ENCODE measurements at regions not wholly inside any gene's neighbourhood (a gene's known extent, or its start where the extent isn't known, plus 50 kb on each side); places are given as distances from the start of the nearest gene placed in this dataset.

- H3K27ac ChIP-seq, result no peak overlapping the region
- TF ChIP-seq ZFX (IDR thresholded peaks at IDR 0.05; ENCODE audit: borderline replicate concordance), result no peak
- TF ChIP-seq CTCF (IDR thresholded peaks at IDR 0.05), result no peak
Observed at GRCh38 chr9:75385236-75385635, 296.9 kb downstream of the OSTF1 start.

GRCh38 chr9:75389101-75389500, 300.8 kb downstream of the OSTF1 start:
- no peak overlapping the region for H3K27ac ChIP-seq
- TF ChIP-seq ZFX (IDR thresholded peaks at IDR 0.05; ENCODE audit: borderline replicate concordance) (no peak), CTCF (IDR thresholded peaks at IDR 0.05) (no peak)

- no peak for TF ChIP-seq ZFX (IDR thresholded peaks at IDR 0.05; ENCODE audit: borderline replicate concordance)
- no peak for TF ChIP-seq CTCF (IDR thresholded peaks at IDR 0.05)
- no peak overlapping the region for H3K27ac ChIP-seq
Observed at GRCh38 chr9:75390951-75391350, 302.6 kb downstream of the OSTF1 start.

GRCh38 chr9:75391497-75391896, 303.2 kb downstream of the OSTF1 start:
- no peak overlapping the region for H3K27ac ChIP-seq
- TF ChIP-seq ZFX (IDR thresholded peaks at IDR 0.05; ENCODE audit: borderline replicate concordance), result no peak
- TF ChIP-seq CTCF (IDR thresholded peaks at IDR 0.05), result no peak

- TF ChIP-seq ZFX (IDR thresholded peaks at IDR 0.05; ENCODE audit: borderline replicate concordance) (no peak), CTCF (IDR thresholded peaks at IDR 0.05) (no peak)
Observed at GRCh38 chr9:75395336-75395735, 307.0 kb downstream of the OSTF1 start.

GRCh38 chr9:75397836-75398235, 309.5 kb downstream of the OSTF1 start:
- H3K27ac ChIP-seq, result no peak overlapping the region
- no peak for TF ChIP-seq ZFX (IDR thresholded peaks at IDR 0.05; ENCODE audit: borderline replicate concordance)
- no peak for TF ChIP-seq CTCF (IDR thresholded peaks at IDR 0.05)

More at GRCh38 chr9:75395336-75395735, 307.0 kb downstream of the OSTF1 start:
- H3K27ac ChIP-seq, result no peak overlapping the region

- no peak for TF ChIP-seq ZFX (IDR thresholded peaks at IDR 0.05; ENCODE audit: borderline replicate concordance)
- TF ChIP-seq CTCF (IDR thresholded peaks at IDR 0.05), result no peak
- no peak overlapping the region for H3K27ac ChIP-seq
Observed at GRCh38 chr9:75408391-75408790, 320.1 kb downstream of the OSTF1 start.
